Medulla oblongata (tissue), 1 donor: ENCODE measurements at regions not wholly inside any gene's neighbourhood (a gene's known extent, or its start where the extent isn't known, plus 50 kb on each side); places are given as distances from the start of the nearest gene placed in this dataset.
"Not testable (repeated sequence)": the region's sequence is repeated elsewhere in the genome, so short reads cannot be mapped to it uniquely, and the experiment has no call there.

Source experiments
- DNase-seq: peaks from one replicate; pipeline ENCODE4 v3.0.0-alpha.2; 2015; ENCODE audit errors: extremely low spot score

- no peak for DNase-seq
Measured at GRCh38 chr13:61358599-61358998, 57.0 kb downstream of the PCDH20 start.

DNA sequence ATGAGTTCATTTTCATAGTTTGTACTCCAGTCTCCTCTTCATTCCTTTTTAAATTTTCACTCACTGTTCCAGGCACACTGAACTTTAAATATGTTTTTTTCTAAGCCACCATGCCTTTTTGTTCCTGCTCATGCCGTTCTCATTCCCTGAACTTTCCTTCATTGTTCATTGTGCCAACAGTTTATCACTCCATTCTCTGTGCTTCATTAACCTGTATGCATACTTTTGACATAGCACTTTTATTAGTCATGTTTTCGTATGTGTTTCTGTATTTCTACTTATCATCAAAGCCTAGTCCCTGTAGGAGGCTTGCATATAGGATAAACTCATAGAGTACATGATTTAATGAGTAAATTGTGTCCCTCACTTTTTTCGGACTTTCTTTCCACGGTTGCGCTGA is 65.3 kb downstream of the PCDH20 start:
- DNase-seq: no peak

- DNase-seq: no peak
Measured at GRCh38 chr13:61339054-61339621, 76.5 kb downstream of the PCDH20 start.

GRCh38 chr13:61316647-61317046 is 99.0 kb downstream of the PCDH20 start:
- no peak for DNase-seq

- no peak for DNase-seq
Measured at GRCh38 chr13:61294467-61295191, 121.0 kb downstream of the PCDH20 start.

DNA sequence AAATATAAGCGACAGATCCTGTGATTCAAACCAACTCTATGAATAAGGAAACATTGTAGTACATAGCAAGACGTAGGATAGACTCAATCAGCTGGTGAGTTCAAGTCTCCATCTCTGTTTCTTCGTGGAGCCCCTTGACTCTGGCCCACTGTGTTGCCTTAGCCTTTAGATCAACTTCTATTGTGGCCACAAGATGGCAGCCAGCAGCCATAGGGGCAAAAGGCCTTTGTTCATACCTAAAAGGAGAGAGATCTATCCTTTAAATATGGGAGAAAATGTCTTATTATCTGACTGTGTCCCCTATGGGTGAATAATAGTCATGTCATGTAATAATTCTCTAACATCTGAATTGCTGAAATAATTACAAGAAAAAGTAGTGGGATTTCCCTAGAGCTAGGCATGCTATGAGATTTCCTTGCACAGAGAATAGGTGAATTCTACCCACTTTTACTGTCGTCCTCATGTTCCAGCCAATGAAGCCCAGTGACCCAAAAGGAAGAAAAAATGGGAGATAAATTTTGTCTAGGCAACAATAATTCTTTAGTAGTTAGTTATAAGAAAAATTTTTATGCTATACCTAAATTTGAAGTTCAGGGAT is 129.4 kb downstream of the PCDH20 start:
- DNase-seq: peak; percentile 12

DNA sequence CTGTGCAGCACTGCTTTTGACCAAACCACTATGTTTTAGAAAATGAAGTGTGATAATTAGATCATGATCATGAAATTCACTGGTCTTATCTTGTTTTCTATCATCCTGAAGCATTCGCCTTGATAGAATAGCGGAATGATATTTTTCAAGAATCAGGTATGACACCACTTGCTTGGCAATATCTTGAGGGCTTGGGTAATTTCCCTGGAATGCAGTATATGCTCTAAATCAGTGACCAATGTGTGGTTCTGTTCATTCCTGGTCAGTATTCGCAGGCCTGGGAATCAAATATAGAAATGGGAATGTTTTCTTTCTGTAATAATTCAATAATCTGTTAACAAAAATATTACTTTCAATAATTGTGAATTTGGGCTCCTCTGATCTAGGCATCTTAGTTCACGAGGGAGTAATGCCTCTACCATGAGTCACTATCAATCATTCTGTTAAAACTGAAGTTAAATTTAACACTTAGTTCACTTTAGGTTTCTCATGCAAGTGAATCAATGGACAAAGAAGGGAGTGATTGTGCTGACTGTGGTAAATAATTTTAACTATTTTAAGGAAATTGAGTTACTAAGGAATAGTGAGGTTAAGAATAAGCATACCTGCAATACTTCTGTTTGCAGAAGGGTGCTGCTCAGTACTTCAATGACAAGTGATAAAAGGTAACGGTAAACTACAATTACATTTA is 137.9 kb downstream of the PCDH20 start:
- DNase-seq: no peak

DNA sequence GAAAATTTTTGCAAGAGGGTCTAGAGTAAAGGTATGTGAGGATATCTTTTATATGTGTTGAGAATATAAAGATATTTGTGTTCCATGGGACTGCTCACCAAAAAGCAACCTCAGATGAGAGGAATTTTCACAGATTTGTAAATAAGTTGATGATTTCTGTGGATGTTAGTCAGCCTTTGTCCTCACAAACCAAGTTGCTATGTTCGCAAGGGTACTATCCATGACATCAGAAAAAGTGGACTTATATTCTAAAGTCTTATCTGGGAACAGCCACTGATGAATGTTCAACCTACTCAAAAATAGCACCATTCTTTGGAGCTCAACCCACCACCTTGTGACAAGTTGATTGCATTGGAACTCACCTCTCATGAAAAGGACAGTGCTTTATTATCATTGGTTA is 138.6 kb downstream of the PCDH20 start:
- no peak for DNase-seq

- DNase-seq: no peak
Measured at GRCh38 chr13:61276401-61276800, 139.2 kb downstream of the PCDH20 start.

- DNase-seq: no peak
Measured at GRCh38 chr13:61275736-61276135, 139.9 kb downstream of the PCDH20 start.

- no peak for DNase-seq
Measured at GRCh38 chr13:61275251-61275650, 140.4 kb downstream of the PCDH20 start.

- DNase-seq: not testable (repeated sequence)
Measured at GRCh38 chr13:61266896-61267295, 148.8 kb downstream of the PCDH20 start.

DNA sequence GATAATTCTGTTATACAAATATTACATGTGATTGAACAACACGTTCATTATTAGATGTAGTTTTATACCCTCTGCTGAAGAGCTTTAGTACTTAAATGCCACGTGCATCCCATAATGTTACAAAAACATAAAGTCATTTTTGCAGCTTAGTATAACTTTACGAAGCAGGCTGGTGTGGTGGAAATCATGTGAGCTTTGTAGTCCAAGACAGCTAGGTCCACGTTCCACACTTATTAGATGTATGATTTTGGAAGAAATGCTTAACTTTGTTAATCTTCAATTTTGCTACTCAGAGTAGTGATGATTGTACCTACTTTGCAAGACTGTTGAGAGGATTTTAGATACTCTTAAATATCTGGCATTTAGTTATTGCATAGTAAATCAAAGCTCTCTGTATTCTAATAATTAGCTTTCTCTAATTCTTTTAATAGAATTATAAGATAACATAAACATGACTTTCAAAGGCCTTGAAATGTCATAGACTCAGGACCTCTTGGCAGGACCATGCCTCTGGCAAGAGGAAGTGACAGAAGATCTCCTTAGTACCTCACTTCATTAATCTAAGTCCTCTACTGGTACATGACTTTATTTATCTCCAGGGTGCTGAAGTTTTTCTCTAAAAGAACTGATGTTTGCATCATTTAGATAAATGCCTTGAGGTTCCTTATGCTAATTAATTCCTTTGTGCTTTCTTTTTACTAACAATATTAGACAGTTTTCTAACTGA is 153.7 kb downstream of the PCDH20 start:
- no peak for DNase-seq

- no peak for DNase-seq
Measured at GRCh38 chr13:61258185-61258584, 157.5 kb downstream of the PCDH20 start.

GRCh38 chr13:61255040-61255796 is 160.4 kb downstream of the PCDH20 start:
- no peak for DNase-seq

- no peak for DNase-seq
Measured at GRCh38 chr13:61253105-61253877, 162.4 kb downstream of the PCDH20 start.

GRCh38 chr13:61252213-61252612 is 163.4 kb downstream of the PCDH20 start:
- DNase-seq: no peak

DNA sequence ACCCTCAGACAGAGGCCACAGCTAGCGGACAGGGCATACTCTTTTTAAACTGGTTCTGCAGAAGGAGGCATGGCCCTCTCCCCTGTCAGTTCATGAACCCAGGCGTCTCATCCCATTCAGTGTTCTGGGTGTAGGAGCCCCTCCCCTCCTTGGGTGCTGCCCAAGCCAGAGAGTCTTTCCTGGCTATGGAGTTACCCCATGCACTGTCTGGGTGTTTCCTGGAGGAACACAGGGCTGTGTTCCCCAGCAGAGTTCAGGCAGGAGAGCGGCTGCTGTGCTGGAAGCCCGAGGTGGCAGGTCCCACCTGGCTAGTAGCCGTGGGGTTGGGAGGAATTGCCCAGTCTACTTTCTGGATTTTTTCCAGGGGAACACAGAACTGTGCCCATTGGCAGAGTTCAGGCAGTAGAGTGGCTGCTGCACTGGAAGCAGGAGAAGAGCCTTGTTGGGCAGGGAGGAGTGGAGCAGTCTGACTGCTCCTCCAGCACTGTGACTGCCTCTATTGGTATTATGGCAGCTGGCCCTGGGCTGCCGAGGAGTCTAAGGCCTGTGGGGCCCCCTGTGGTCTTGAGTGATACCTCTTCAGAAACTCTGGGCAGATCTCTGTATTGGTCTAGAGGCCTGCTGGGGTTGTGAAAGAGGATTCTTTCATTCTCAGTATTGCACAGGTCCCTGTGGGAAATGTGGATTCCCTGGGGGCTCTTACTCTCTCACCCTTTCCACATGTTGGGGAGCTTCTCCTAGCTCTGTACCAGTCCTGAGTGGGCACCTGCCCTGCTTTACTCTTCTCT is 168.3 kb downstream of the PCDH20 start:
- no peak for DNase-seq

- DNase-seq: no peak
Measured at GRCh38 chr13:61246351-61246750, 169.3 kb downstream of the PCDH20 start.

- DNase-seq: no peak
Measured at GRCh38 chr13:61215601-61216000, 200.0 kb downstream of the PCDH20 start.
